ENCODE measurements at regions not wholly inside any gene's neighbourhood (a gene's known extent, or its start where the extent isn't known, plus 50 kb on each side); places are given as distances from the start of the nearest gene placed in this dataset.

DNA sequence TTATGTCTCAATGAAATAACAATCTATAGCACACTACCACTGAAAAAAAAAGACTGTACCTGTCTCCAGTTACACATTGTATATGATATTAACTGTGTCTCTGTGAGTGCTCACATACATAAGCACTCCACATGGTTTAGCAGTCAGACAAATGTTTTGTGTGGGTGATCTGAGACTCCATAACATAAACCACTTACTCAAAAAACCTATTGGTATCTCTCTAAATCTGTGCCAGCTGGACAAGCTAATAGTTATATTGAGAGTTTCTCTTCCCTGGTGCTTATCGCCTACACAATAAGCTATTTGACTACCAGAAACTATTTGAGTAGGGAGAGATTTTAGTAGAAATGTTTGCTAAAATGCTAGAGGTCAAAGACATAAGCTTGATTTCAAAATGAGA lies 190.1 kb upstream of the AGR3 start (continued):
- TF ChIP-seq, protein P1, sequence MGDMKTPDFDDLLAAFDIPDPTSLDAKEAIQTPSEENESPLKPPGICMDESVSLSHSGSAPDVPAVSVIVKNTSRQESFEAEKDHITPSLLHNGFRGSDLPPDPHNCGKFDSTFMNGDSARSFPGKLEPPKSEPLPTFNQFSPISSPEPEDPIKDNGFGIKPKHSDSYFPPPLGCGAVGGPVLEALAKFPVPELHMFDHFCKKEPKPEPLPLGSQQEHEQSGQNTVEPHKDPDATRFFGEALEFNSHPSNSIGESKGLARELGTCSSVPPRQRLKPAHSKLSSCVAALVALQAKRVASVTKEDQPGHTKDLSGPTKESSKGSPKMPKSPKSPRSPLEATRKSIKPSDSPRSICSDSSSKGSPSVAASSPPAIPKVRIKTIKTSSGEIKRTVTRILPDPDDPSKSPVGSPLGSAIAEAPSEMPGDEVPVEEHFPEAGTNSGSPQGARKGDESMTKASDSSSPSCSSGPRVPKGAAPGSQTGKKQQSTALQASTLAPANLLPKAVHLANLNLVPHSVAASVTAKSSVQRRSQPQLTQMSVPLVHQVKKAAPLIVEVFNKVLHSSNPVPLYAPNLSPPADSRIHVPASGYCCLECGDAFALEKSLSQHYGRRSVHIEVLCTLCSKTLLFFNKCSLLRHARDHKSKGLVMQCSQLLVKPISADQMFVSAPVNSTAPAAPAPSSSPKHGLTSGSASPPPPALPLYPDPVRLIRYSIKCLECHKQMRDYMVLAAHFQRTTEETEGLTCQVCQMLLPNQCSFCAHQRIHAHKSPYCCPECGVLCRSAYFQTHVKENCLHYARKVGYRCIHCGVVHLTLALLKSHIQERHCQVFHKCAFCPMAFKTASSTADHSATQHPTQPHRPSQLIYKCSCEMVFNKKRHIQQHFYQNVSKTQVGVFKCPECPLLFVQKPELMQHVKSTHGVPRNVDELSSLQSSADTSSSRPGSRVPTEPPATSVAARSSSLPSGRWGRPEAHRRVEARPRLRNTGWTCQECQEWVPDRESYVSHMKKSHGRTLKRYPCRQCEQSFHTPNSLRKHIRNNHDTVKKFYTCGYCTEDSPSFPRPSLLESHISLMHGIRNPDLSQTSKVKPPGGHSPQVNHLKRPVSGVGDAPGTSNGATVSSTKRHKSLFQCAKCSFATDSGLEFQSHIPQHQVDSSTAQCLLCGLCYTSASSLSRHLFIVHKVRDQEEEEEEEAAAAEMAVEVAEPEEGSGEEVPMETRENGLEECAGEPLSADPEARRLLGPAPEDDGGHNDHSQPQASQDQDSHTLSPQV (IDR thresholded peaks at IDR 0.05) = no peak
- TF ChIP-seq MTA3 (IDR thresholded peaks at IDR 0.05; ENCODE audit: borderline replicate concordance, low read length) (no peak), FOS (IDR thresholded peaks at IDR 0.05; ENCODE audit: borderline replicate concordance, extremely low read depth, insufficient read length) (no peak)

DNA sequence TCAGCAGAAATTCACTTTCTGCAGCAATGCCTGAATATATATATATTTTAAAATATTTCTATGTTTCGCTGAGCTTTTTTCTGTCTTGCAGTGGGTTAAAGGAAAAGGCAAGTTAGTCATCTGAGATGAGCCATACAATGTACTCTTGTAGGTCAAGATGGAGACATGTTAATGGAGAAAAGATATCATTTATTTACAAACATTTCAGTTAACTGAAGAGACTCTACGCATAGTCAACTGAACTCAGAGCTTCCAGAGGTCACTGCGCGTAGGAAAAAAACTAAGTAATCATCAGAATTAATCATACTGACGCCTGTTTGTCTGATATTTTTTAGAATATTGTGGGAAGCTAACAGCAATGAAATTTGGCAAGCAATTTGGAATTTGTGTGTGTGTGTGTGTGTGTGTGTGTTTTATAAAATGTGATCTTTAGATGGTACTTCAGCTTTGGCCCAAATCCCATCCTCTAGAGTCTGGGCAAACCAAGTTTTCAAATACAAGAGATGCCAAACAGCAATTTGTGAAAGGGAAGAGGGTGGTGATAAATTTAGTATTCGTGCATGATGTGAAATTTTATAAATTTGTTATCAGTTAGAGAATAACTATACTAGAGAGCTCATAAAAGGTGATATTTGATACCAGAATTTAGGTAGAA lies 193.9 kb upstream of the AGR3 start:
- in situ Hi-C loops (cut with MboI) (no loop called here), intact Hi-C loops (cut with micrococcal nuclease; ENCODE audit: unreplicated experiment) (no loop called here)
- H3K27me3 ChIP-seq (replicated peaks in 1 of 2; ENCODE audit: control insufficient read depth in 2 of 2, insufficient read depth in 2 of 2, low read length in 1 of 2) = no peaks in the 10 kb centered on the region
- CTCF ChIA-PET = interaction anchor here (0.7 kb wide), 1 partner anchor 13 kb away, joined by 3 read pairs; no protein-coding TSS in a partner anchor
- no peak overlapping the region for H3K4me2 ChIP-seq (ENCODE audit: control insufficient read depth, insufficient read depth)
- no TSS peak for BruUV-seq (replicated peaks)
- POLR2A ChIA-PET = no interaction called here
- H3K4me1 ChIP-seq (ENCODE audit: control insufficient read depth, insufficient read depth, low read length) = peaks cover 7% of the 10 kb centered on the region
- no peak overlapping the region for H3K27ac ChIP-seq (ENCODE audit: control insufficient read depth, insufficient read depth)
- DNase-seq (ENCODE audit: low read depth, low spot score) (no peak), FAIRE-seq (no peak), ATAC-seq (no peak)
- RAD21 ChIA-PET (ENCODE audit: unreplicated experiment) = no interaction called here
- no peak overlapping the region for H3K9ac ChIP-seq (ENCODE audit: control insufficient read depth, insufficient read depth, low read length)
- no peaks in the 10 kb centered on the region for H3K9me3 ChIP-seq (replicated peaks; ENCODE audit: control insufficient read depth, insufficient read depth, low read length)
- no peaks in the 10 kb centered on the region for H3K36me3 ChIP-seq (ENCODE audit: control insufficient read depth in 2 of 2, insufficient read depth in 2 of 2, low read length in 1 of 2)
- WGBS (ENCODE audit: insufficient coverage, insufficient replicate concordance, low lambda C conversion rate, missing lambda C conversion rate) = 84% methylated on average over 6 of the region's 6 CpGs
- H3K79me2 ChIP-seq (ENCODE audit: control insufficient read depth, insufficient read depth, low read length) = no peaks in the 10 kb centered on the region
- TF ChIP-seq NR2C1 (IDR thresholded peaks at IDR 0.05) = no peak
- no peak for TF ChIP-seq PAX8 (IDR thresholded peaks at IDR 0.05)
- no peak for TF ChIP-seq NBN (IDR thresholded peaks at IDR 0.05)
- TF ChIP-seq SPI1 (IDR thresholded peaks at IDR 0.05; ENCODE audit: borderline replicate concordance, insufficient read depth, low read depth, low read length) = no peak
- no peak for TF ChIP-seq RB1 (IDR thresholded peaks at IDR 0.05; ENCODE audit: borderline replicate concordance)
- H4K20me1 ChIP-seq (ENCODE audit: control insufficient read depth, insufficient read depth) = no peaks in the 10 kb centered on the region
- SMC1A ChIA-PET (ENCODE audit: uncharacterized antibody, unreplicated experiment) = interaction anchor here (1.5 to 1.6 kb wide), 2 partner anchors 71 to 201 kb away, joined by 4 to 5 read pairs; no protein-coding TSS in a partner anchor
- no peak overlapping the region for H3K4me3 ChIP-seq
- no peak overlapping the region for H2AFZ ChIP-seq (ENCODE audit: control insufficient read depth, low read depth, low read length)
